Islet precursor cell (in vitro differentiated cells): ENCODE measurements at regions not wholly inside any gene's neighbourhood (a gene's known extent, or its start where the extent isn't known, plus 50 kb on each side); places are given as distances from the start of the nearest gene placed in this dataset.
A peak's percentile ranks its signal among the peaks of the same experiment; 100 is the strongest.
"Not testable (repeated sequence)": the region's sequence is repeated elsewhere in the genome, so short reads cannot be mapped to it uniquely, and the experiment has no call there.

ENCODE experiments used
- DNase-seq: peaks from one replicate; pipeline ENCODE4 v3.0.0-alpha.2; 2018

DNA sequence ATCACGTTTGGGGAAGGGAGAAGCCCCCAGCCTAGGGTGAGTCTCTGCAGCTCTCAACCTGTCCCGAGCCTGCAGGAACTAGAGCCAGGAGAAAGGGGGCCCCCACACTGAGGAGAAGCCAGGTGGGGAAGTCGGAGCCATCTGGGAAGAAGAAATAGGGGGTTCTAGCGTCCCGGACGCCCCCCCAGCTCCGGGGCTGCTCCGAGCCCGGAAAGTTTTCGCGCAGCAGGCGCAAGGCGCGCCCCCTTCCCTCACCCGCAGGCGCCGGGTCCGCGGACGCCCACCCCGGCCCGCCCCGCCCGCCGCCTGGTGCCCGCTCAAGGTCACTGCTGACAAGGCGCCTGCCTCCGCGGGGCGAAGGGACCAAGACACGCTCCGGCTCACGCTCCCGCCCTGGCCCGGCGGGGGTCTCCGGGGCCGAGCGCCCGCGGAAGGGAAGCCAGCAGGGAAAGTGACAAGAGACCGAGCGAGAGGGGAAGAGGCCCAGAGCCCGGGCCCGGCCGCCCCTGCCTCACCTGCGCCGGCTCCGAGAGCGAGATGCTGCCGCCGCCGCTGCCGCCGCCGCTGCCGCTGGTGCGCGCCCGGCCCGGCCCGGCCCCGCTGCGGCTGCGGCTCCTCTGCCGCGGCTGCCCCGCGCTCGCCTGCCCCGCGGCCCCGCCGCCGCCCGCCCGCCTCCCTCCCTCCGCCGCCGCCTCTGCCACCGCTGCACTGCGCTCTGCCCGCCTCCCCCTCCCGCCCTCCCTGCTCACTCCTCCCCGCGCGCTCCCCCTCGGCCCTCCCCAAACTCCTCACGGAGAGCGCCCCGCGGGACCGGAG is 108.4 kb upstream of the SLC6A11 start:
- DNase-seq = peak; percentile 58

GRCh38 chr3:10708216-10708893 is 107.7 kb upstream of the SLC6A11 start:
- no peak for DNase-seq

DNA sequence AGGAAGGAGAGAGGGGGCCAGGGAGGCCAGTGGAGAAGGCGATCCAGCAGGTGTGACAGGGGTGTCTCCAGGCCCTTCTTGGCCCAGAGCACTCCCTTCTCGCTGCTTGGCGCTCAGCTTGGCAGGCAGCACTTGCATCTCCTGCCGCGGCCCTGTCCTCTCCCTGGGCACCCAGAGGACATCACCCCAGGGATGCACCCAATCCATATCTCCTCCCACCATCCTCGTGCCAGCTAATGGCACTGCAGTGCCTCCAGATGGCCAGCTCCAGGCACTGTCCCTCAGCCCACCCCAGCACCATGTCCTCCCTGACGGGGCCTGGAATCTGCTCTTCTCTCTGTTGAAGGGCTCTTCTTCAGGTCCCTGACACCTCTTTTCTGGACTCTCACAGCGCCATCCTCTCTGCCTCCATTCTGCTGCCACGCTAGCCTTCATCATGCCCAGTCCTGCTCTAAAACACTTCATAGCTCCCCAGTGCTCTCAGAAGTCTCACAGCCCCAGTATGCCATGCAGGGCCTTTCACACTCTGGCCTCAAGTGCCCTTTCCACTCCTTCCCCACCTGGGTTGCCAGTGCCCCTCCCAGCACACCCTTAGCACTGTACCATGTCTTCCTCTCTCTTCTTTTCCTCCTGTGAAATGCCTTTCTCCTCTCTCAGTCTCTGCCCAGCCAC is 106.8 kb upstream of the SLC6A11 start:
- no peak for DNase-seq

DNA sequence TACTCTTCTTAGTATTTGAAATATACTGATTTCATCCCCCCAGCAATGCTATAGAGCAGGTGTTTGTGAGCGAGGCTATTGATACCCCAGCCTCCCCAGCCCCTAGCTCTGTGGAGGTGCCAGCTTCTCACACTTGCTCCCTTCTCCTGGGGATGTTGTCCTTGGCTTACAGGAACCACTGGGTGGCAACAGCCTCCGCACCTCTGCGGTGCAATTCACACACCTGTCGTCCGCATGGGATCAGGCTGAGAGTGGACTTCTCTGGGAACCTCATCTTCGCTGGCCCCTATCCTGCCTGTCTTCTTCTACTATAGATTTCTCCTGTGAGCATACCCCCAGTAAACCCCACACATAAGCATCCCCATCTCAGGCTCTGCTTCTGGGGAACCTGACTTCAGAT is 103.9 kb upstream of the SLC6A11 start:
- DNase-seq = peak; percentile 29

DNA sequence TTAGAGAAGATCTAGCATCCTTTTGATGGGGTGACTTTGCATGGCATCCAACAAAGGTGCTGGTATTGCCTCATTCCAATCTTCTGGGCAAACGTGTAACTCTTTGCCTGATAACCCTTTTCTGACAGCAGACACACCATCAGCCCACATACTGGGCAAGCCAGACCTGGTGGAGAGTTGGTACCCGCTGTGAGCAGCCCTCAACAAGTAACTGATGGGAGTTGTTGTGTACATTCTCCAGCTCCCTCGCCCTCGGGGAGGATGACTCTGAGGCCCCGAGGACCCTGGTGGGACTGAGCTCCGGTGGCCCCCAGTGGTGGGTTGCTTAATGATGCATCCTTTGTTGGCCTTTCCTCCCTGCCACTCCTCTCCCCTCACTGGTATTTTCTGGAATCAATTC is 102.4 kb upstream of the SLC6A11 start:
- DNase-seq = no peak

- no peak for DNase-seq
Measured at GRCh38 chr3:10715886-10716285, 100.1 kb upstream of the SLC6A11 start.

GRCh38 chr3:10716964-10717363 is 99.1 kb upstream of the SLC6A11 start:
- peak; percentile 14 for DNase-seq

DNA sequence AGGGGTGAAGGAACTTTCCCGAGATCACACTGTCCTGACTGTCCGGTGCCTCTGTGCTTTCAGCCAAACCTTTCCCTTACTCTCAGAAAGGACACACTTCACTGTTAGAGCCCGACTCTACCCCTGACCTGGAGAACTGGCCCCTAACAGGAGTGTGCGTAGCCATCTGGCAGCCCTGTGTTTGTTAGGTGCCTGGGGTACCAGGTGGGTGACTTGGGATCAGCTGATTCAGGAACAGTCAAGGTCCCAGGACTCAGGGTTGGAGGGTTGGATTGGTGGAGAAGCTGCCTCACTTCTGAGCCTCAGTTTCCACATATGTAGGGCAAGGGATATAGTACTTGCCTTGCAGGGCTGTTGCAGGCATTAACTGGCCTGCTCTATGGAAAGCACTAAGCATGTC is 98.3 kb upstream of the SLC6A11 start:
- peak; percentile 29 for DNase-seq

DNA sequence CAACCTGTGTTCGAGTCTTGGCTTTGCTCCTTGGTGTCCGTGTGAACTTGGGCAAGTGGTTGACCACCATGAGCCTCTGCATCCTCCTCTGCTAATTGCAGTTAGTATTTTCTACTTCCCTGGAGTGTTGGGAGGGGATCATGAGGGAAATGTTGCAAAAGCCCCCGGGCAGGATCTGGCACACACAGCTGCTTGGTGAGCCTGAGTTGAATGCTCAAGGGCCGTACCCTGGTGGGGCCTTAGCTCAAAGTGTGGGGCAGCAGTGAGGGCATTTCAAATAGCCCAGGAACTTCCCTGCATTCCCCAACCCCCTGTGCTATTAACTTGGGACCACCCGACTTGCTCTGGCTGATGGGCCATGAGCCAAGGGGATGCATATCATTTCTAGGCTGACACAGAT is 94.9 kb upstream of the SLC6A11 start:
- DNase-seq = peak; percentile 24

DNA sequence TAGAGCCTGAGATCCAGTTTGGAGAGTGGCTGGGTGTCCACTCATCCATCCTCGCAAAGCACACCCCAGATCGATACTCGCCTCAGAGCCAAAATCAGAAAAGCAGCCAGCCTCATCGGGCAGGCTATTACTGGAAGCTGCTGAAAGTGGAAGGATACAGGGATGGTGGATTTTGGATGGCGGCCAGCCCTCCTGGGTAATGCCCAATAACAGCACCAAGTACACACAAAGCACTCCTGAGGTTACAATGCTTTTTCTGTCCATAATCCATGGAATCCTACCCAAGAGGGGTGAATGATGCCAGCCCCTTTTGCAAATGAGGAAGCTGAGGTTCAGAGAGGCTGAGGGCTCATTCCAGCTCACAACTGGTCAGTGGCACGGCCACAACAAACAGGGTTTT is 93.1 kb upstream of the SLC6A11 start:
- DNase-seq = peak; percentile 18

DNA sequence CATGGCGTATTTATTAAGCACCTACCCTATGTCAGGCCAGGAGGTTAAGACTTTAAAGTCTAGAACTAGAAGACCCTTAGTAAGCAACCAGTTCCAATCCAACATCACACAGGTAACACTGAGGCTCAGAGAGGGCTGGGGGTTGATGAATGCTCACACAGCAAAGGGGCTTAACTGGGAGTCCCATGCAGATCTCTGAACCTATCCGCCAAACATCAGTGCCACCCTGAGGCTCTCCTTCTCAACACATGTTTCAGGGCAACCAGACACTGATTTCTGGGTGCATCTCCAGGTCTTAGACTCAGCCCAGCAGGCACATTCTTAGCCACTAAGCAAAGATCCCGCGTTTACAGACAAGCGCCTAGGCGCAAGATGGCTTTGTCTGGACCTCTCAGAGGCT is 92.0 kb upstream of the SLC6A11 start:
- peak; percentile 26 for DNase-seq

GRCh38 chr3:10725067-10725466 is 91.0 kb upstream of the SLC6A11 start:
- peak; percentile 24 for DNase-seq

GRCh38 chr3:10725846-10726245 is 90.2 kb upstream of the SLC6A11 start:
- DNase-seq = peak; percentile 21

DNA sequence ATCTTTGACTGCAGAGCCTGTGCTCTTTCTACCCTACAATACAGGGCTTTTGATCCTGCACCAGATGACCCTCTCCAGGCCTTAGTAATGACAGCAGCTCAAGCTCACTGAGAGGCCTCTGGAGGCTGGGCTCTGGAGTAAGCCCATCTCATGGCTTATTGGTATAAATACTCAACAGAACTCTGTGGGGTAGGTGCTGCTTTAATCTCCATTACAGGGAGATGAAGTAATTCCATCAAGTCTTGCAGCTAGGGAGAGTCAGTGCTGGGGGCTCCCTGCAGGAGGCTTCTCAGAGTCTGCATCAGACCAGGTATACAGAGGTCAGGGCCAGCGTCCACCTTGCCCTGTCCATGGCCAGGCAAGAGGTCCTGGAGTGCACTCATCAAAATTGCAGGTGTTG is 89.2 kb upstream of the SLC6A11 start:
- DNase-seq = peak; percentile 17

- peak; percentile 35 for DNase-seq
Measured at GRCh38 chr3:10729439-10729838, 86.6 kb upstream of the SLC6A11 start.

DNA sequence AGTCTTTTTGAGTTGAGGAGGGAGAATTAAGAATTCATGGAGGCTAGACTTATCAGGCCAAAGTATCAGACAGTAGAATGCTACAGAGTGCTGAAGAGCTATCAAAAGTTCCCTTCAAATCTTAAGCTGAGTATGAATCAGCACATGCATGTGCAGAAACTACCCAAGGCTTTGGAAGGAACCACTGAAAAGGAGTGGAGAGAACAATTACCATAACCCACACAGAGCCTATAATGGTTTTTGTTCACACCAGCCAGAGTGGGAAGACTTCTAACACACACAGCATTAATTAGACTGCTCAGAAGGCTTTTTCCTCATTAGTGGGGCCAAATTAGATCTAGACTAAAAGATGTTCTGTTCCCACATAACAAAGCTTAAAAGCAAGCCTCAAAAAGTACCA is 83.7 kb upstream of the SLC6A11 start:
- peak; percentile 1 for DNase-seq

GRCh38 chr3:10733297-10733696 is 82.7 kb upstream of the SLC6A11 start:
- DNase-seq = no peak

DNA sequence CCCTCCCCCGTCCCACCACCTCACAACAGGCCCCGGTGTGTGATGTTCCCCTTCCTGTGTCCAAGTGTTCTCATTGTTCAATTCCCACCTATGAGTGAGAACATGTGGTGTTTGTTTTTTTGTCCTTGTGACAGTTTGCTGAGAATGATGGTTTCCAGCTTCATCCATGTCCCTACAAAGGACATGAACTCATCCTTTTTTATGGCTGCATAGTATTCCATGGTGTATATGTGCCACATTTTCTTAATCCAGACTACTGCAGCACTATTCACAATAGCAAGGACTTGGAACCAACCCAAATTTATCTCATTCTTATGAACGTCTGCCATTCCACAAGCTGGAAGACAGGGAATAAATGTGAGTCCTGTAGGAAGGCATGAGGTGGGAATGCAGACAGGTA is 79.6 kb upstream of the SLC6A11 start:
- DNase-seq = not testable (repeated sequence)

GRCh38 chr3:10737785-10738184 is 78.2 kb upstream of the SLC6A11 start:
- DNase-seq = no peak

GRCh38 chr3:10738688-10739372 is 77.2 kb upstream of the SLC6A11 start:
- peak; percentile 83 for DNase-seq

DNA sequence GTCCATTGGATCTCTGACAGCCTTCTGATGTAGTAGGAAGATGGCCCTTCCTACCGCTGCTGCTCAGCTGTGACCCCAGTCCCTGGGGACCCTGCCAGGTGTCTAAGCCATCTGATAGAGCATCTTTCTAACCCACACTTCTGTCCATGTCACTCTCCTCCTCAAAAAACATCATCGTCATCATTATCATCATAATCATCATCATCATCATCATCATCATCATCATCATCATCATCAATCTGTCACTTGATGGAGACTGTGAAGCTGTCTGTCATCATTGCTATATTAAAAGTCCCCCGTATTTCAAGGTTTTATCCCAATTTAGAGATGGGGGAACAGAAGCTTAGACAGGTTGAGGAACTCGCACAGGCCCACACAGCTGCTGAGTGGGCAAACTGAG is 75.1 kb upstream of the SLC6A11 start:
- no peak for DNase-seq

DNA sequence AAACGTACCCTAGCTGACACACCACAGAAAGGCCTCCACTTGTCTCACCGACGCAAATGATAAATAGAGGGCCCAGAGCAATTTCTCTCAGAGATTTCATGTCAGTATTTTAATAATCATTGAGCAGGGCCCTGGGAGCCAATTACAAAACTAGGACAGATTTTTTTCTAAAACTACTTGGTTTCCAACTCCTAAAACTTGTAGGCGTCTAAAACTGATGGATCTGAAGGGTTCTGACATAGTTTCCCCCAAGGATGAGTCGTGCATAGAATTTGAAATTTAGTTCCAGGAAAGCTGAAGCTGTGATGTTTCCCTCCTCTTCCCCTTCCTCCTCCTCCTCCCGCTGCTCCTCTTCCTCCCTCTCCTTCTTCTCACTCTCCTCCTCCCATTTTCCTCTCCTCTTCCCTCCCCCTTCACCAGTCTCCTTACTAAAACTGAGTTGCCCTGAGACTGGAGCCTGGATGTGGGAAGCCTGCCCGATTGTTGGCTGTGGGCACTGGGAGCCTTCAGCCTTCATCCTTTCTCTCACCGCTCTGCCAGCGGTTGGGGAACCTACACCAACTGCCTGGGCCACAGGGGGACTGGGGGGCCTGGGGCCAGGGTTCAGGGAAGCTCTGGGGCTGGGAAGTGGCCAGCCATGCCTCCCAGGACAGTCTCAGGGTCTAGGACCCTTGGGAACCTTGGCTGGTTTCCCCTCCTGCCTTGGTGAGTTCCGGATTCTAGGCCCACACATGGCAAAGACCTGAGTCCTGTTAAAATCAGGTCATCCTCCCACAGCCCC is 73.9 kb upstream of the SLC6A11 start:
- peak; percentile 32 for DNase-seq
